ENCODE measurements at regions not wholly inside any gene's neighbourhood (a gene's known extent, or its start where the extent isn't known, plus 50 kb on each side); places are given as distances from the start of the nearest gene placed in this dataset.
A peak's percentile ranks its signal among the peaks of the same experiment; 100 is the strongest.

GRCh38 chr15:85872125-85872524 is 77.4 kb upstream of the KLHL25 start:
- Histone ChIP-seq H3K9me3 (ENCODE audit: control insufficient read depth, insufficient read depth, low read depth, low read length) (no peaks in the 10 kb centered on the region), H3K4me1 (ENCODE audit: control insufficient read depth, extremely low read depth, insufficient read depth, low read length) (no peaks in the 10 kb centered on the region), H3K4me3 (replicated peaks in 1 of 4; ENCODE audit: control extremely low read depth in 1 of 4, insufficient read depth in 1 of 4, low read depth in 3 of 4, low read length in 4 of 4) (no peak overlapping the region), H3K4me2 (ENCODE audit: extremely low read depth, insufficient read depth, low read length) (no peak overlapping the region), H2AFZ (ENCODE audit: low read length) (no peak overlapping the region), H3K9ac (ENCODE audit: insufficient read depth, low read length) (no peak overlapping the region), H3K27ac (ENCODE audit: insufficient read depth, low read length) (no peak overlapping the region), H3K36me3 (ENCODE audit: control insufficient read depth, insufficient read depth, low read length) (no peaks in the 10 kb centered on the region), H3K27me3 (ENCODE audit: control insufficient read depth, insufficient read depth, low read length) (peaks cover 2% of the 10 kb centered on the region), H4K20me1 (ENCODE audit: control insufficient read depth, extremely low read depth, insufficient read depth, low read length) (no peaks in the 10 kb centered on the region), H3K79me2 (ENCODE audit: control insufficient read depth, insufficient read depth, low read length) (no peaks in the 10 kb centered on the region)
- peak in 1 of 2 donors; percentile 45 for DNase-seq (ENCODE audit: low read depth in 2 of 2)
- no peak for TF ChIP-seq EZH2 (IDR thresholded peaks at IDR 0.05; ENCODE audit: low read length, missing control alignments)
- TF ChIP-seq CTCF (conservative IDR thresholded peaks at IDR 0.05 in 1 of 2, IDR thresholded peaks at IDR 0.05 in 1 of 2; ENCODE audit: low read depth in 1 of 2, low read length in 2 of 2), result no peak

DNA sequence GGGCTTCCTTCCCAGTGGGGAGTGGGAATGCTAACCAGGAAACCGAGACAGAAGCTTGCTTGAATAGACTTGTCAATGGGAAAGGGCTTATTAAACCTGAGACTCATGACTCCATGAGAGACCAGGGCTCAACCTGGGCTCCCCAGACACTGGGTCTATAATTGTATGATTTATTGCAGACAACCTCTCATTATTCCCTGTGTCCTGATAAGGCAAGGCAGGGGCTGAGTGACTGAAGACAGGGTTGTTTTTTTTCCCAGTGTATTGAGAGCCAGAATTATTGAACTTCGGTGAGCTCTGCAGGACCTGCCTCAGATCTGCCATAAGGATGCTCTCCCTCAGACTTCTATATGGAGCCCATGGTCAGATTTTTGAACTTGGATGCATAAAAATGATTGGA is 79.5 kb upstream of the KLHL25 start:
- no peak overlapping the region for H3K9ac ChIP-seq (ENCODE audit: insufficient read depth, low read length)
- no peaks in the 10 kb centered on the region for H3K4me1 ChIP-seq (ENCODE audit: control insufficient read depth, extremely low read depth, insufficient read depth, low read length)
- no peaks in the 10 kb centered on the region for H4K20me1 ChIP-seq (ENCODE audit: control insufficient read depth, extremely low read depth, insufficient read depth, low read length)
- H3K4me3 ChIP-seq (replicated peaks in 1 of 4; ENCODE audit: control extremely low read depth in 1 of 4, insufficient read depth in 1 of 4, low read depth in 3 of 4, low read length in 4 of 4), result no peak overlapping the region
- peaks cover 2% of the 10 kb centered on the region for H3K27me3 ChIP-seq (ENCODE audit: control insufficient read depth, insufficient read depth, low read length)
- no peak overlapping the region for H3K27ac ChIP-seq (ENCODE audit: insufficient read depth, low read length)
- no peaks in the 10 kb centered on the region for H3K79me2 ChIP-seq (ENCODE audit: control insufficient read depth, insufficient read depth, low read length)
- TF ChIP-seq CTCF (conservative IDR thresholded peaks at IDR 0.05 in 1 of 2, IDR thresholded peaks at IDR 0.05 in 1 of 2; ENCODE audit: low read depth in 1 of 2, low read length in 2 of 2), result no peak
- no peak for TF ChIP-seq EZH2 (IDR thresholded peaks at IDR 0.05; ENCODE audit: low read length, missing control alignments)
- no peaks in the 10 kb centered on the region for H3K36me3 ChIP-seq (ENCODE audit: control insufficient read depth, insufficient read depth, low read length)
- H2AFZ ChIP-seq (ENCODE audit: low read length), result no peak overlapping the region
- DNase-seq (ENCODE audit: low read depth in 2 of 2), result no peak
- no peak overlapping the region for H3K4me2 ChIP-seq (ENCODE audit: extremely low read depth, insufficient read depth, low read length)
- H3K9me3 ChIP-seq (ENCODE audit: control insufficient read depth, insufficient read depth, low read depth, low read length), result no peaks in the 10 kb centered on the region

- DNase-seq (ENCODE audit: low read depth in 2 of 2), result no peak
Measured at GRCh38 chr15:85875756-85876155, 81.0 kb upstream of the KLHL25 start.

More at GRCh38 chr15:85875756-85876155, 81.0 kb upstream of the KLHL25 start:
- H3K79me2 ChIP-seq (ENCODE audit: control insufficient read depth, insufficient read depth, low read length), result no peaks in the 10 kb centered on the region
- peaks cover 2% of the 10 kb centered on the region for H3K27me3 ChIP-seq (ENCODE audit: control insufficient read depth, insufficient read depth, low read length)
- no peaks in the 10 kb centered on the region for H4K20me1 ChIP-seq (ENCODE audit: control insufficient read depth, extremely low read depth, insufficient read depth, low read length)
- no peaks in the 10 kb centered on the region for H3K4me1 ChIP-seq (ENCODE audit: control insufficient read depth, extremely low read depth, insufficient read depth, low read length)
- no peaks in the 10 kb centered on the region for H3K9me3 ChIP-seq (ENCODE audit: control insufficient read depth, insufficient read depth, low read depth, low read length)
- H2AFZ ChIP-seq (ENCODE audit: low read length), result no peak overlapping the region
- no peak overlapping the region for H3K9ac ChIP-seq (ENCODE audit: insufficient read depth, low read length)
- H3K4me2 ChIP-seq (ENCODE audit: extremely low read depth, insufficient read depth, low read length), result no peak overlapping the region
- no peaks in the 10 kb centered on the region for H3K36me3 ChIP-seq (ENCODE audit: control insufficient read depth, insufficient read depth, low read length)
- no peak overlapping the region for H3K4me3 ChIP-seq (replicated peaks in 1 of 4; ENCODE audit: control extremely low read depth in 1 of 4, insufficient read depth in 1 of 4, low read depth in 3 of 4, low read length in 4 of 4)
- no peak overlapping the region for H3K27ac ChIP-seq (ENCODE audit: insufficient read depth, low read length)
- TF ChIP-seq CTCF (conservative IDR thresholded peaks at IDR 0.05 in 1 of 2, IDR thresholded peaks at IDR 0.05 in 1 of 2; ENCODE audit: low read depth in 1 of 2, low read length in 2 of 2) (no peak), EZH2 (IDR thresholded peaks at IDR 0.05; ENCODE audit: low read length, missing control alignments) (no peak)
